Right lobe of liver (tissue), 4 donors: ENCODE measurements at regions not wholly inside any gene's neighbourhood (a gene's known extent, or its start where the extent isn't known, plus 50 kb on each side); places are given as distances from the start of the nearest gene placed in this dataset.

ENCODE experiments used
- CTCF ChIP-seq, 4 donors: fragments of 200-600 bp in 3 of 4; fragments of 450-650 bp in 1 of 4; IDR thresholded peaks; one replicate each; pipeline versions ENCODE4 v1.5.1 to v1.8.0; 2016 to 2022; ENCODE audit warnings: antibody characterized with exemption in 4 of 4, mild to moderate bottlenecking in 2 of 4
- POLR2A ChIP-seq: fragments of 450-650 bp; IDR thresholded peaks from one replicate; pipeline ENCODE4 v1.6.1; 2017; ENCODE audit warnings: antibody characterized with exemption, mild to moderate bottlenecking
- donor health status: DM: no; HTN: no; CAD: no.
- donor health status: DM: no; HTN: no; CAD: no.
- donor health status: DM: no; HTN: yes; CAD: no.

GRCh38 chr1:105462308-105462707 is 1594.2 kb upstream of the PRMT6 start:
- no peak for TF ChIP-seq CTCF (IDR thresholded peaks at IDR 0.05)
- no peak for TF ChIP-seq POLR2A
